ENCODE measurements at regions not wholly inside any gene's neighbourhood (a gene's known extent, or its start where the extent isn't known, plus 50 kb on each side); places are given as distances from the start of the nearest gene placed in this dataset.

DNA sequence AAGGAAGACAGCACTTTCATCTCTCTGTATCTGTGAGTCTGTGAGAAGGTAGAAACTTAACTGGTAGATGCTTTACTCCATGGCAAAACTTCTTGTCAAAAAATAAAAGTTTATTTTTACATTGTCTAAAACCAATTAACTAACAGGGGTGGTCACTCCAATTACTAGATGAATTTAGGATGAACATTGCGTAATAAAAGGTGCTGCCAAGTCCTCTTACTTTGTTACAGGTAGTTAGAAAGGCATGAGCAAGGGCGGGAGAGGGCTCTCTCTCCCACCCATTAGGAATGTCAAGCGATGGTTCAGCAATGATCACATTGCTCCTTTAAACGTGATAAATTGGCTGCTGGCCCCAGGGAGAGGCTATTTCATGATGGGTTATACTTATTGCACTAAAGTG, 512.3 kb downstream of the SLITRK5 start:
- no peak for TF ChIP-seq POLR2A (IDR thresholded peaks at IDR 0.05)
- TF ChIP-seq POLR2AphosphoS5 (IDR thresholded peaks at IDR 0.05) = no peak
- TF ChIP-seq, protein P1, sequence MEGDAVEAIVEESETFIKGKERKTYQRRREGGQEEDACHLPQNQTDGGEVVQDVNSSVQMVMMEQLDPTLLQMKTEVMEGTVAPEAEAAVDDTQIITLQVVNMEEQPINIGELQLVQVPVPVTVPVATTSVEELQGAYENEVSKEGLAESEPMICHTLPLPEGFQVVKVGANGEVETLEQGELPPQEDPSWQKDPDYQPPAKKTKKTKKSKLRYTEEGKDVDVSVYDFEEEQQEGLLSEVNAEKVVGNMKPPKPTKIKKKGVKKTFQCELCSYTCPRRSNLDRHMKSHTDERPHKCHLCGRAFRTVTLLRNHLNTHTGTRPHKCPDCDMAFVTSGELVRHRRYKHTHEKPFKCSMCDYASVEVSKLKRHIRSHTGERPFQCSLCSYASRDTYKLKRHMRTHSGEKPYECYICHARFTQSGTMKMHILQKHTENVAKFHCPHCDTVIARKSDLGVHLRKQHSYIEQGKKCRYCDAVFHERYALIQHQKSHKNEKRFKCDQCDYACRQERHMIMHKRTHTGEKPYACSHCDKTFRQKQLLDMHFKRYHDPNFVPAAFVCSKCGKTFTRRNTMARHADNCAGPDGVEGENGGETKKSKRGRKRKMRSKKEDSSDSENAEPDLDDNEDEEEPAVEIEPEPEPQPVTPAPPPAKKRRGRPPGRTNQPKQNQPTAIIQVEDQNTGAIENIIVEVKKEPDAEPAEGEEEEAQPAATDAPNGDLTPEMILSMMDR (IDR thresholded peaks at IDR 0.05) = no peak
- H3K36me3 ChIP-seq = no peaks in the 10 kb centered on the region
- H3K27me3 ChIP-seq = no peaks in the 10 kb centered on the region
- intact Hi-C loops (cut with DNase I; ENCODE audit: low total_unique reads) = no loop called here
- no peak overlapping the region for H3K27ac ChIP-seq
- no peaks in the 10 kb centered on the region for H3K4me1 ChIP-seq
- no peak for DNase-seq (ENCODE audit: low spot score in 2 of 2)
- no peak overlapping the region for H3K4me3 ChIP-seq
- no peaks in the 10 kb centered on the region for H3K9me3 ChIP-seq

DNA sequence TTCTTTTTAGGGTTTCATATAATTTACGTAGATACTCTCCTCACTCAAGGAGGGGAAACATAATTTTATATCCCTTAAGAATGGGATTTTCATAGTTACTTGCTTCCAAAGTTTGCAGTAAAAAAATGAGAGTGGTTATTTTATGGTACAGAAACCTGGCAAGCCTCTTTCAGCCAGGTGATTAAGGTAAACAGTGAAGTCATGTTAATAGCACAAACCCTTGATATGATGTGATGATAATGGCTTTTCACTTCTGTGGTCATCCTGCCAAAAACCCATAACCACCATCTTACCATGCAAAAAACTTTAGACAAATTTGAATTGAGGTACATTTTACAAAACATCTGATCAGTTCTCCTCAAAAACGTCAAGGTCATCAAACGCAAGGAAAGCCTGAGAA, 517.8 kb downstream of the SLITRK5 start:
- TF ChIP-seq, protein P1 (IDR thresholded peaks at IDR 0.05) = no peak
- TF ChIP-seq POLR2A (IDR thresholded peaks at IDR 0.05) (no peak), POLR2AphosphoS5 (IDR thresholded peaks at IDR 0.05) (no peak)
- no peaks in the 10 kb centered on the region for H3K27me3 ChIP-seq
- DNase-seq (ENCODE audit: low spot score in 2 of 2) = no peak
- H3K4me3 ChIP-seq = no peak overlapping the region
- H3K27ac ChIP-seq = no peak overlapping the region
- intact Hi-C loops (cut with DNase I; ENCODE audit: low total_unique reads) = no loop called here
- H3K9me3 ChIP-seq = no peaks in the 10 kb centered on the region
- H3K36me3 ChIP-seq = no peaks in the 10 kb centered on the region
- no peaks in the 10 kb centered on the region for H3K4me1 ChIP-seq

DNA sequence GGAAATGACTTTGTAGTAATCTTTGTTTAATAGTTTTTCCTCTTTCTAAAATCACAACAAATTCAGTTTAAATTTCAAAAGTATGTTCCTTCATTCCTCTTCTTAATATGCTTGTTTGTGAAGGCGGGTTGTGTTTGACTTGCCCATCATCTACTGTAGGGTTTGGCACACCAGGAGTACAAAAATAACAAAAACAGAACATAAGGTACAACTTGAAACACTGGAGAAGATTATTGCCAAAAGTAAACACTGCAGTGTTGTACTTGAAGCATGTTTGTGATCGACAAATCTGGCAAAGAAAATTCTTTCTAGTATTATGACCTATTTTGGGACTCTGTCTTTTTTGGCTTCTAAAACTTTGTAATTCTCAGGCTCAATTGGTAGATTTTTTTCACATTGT, 518.6 kb downstream of the SLITRK5 start:
- no peak overlapping the region for H3K27ac ChIP-seq
- no peaks in the 10 kb centered on the region for H3K36me3 ChIP-seq
- intact Hi-C loops (cut with DNase I; ENCODE audit: low total_unique reads) = no loop called here
- no peak for DNase-seq (ENCODE audit: low spot score in 2 of 2)
- TF ChIP-seq POLR2AphosphoS5 (IDR thresholded peaks at IDR 0.05) (no peak), POLR2A (IDR thresholded peaks at IDR 0.05) (no peak)
- TF ChIP-seq, protein P1 (IDR thresholded peaks at IDR 0.05) = no peak
- no peaks in the 10 kb centered on the region for H3K9me3 ChIP-seq
- H3K4me1 ChIP-seq = no peaks in the 10 kb centered on the region
- no peaks in the 10 kb centered on the region for H3K27me3 ChIP-seq
- H3K4me3 ChIP-seq = no peak overlapping the region

DNA sequence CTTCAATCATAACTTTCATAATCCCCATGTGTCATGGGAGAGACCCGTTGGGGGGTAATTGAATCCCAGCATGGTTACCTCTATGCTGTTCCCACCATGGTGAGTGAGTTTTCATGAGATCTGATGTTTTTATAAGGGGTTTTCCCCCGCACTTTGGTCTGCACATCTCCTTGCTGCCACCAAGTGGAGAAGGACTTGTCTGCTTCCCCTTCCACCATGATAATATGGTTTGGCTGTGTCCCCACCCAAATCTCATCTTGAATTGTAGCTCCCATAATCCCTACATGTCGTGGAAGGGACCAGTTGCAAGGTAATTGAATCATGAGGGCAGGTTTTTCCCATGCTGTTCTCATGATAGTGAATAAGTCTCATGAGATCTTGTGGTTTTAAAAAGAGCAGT, 524.9 kb downstream of the SLITRK5 start:
- Histone ChIP-seq H3K9me3 (peaks cover 0 to 3% of the 10 kb centered on the region in 2 donors), H3K4me1 (no peaks in the 10 kb centered on the region), H3K4me3 (no peak overlapping the region), H3K27ac (no peak overlapping the region), H3K27me3 (no peaks in the 10 kb centered on the region), H3K36me3 (no peaks in the 10 kb centered on the region)
- intact Hi-C loops (cut with DNase I; ENCODE audit: low total_unique reads) = no loop called here
- DNase-seq (ENCODE audit: low spot score in 2 of 2) = no peak
- TF ChIP-seq POLR2AphosphoS5 (IDR thresholded peaks at IDR 0.05) = no peak
- no peak for TF ChIP-seq POLR2A (IDR thresholded peaks at IDR 0.05)
- TF ChIP-seq, protein P1 (IDR thresholded peaks at IDR 0.05) = no peak

DNA sequence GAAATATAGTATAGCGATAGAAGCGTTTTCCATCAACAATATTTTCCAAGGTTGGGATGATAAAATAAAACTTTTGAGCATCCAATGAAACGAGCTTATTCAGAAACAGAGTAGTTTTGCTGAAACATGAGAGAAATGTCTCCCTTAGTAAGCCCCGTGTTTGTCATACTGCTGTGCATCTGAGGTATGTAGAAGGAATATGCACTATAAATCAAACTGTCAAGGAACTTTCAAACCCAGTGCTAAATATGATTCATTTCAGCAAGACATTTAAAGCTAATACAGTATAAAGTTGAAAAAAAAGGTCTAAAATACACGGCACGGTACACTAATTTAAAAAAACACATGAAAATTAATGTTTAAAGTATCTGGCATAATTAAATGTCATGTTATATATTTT, 546.2 kb downstream of the SLITRK5 start:
- intact Hi-C loops (cut with DNase I; ENCODE audit: low total_unique reads) = no loop called here
- H3K4me1 ChIP-seq = no peaks in the 10 kb centered on the region

DNA sequence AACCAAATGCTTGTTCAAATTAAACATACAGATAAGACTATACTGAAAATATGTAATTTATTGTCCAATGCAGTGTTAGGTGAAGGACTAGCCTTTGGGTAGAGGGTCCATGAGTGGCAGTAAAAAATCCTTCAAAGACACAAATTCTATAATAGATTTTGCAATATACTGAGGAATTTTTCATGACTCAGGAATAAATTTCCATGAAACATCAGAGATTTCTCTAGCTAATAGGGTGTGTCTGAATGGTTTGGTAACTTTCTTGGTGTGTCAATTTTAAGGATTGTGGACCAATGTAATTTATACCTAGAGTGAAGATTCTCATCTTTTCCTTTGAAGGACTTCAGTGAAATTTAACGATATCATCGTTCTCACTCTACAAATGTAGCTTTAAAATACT, 546.7 kb downstream of the SLITRK5 start:
- H3K27me3 ChIP-seq = no peaks in the 10 kb centered on the region
- TF ChIP-seq POLR2A (IDR thresholded peaks at IDR 0.05) (no peak), POLR2AphosphoS5 (IDR thresholded peaks at IDR 0.05) (no peak)
- TF ChIP-seq, protein P1 (IDR thresholded peaks at IDR 0.05) = no peak
- H3K4me3 ChIP-seq = no peak overlapping the region
- no peaks in the 10 kb centered on the region for H3K9me3 ChIP-seq
- DNase-seq (ENCODE audit: low spot score in 2 of 2) = no peak
- no peaks in the 10 kb centered on the region for H3K4me1 ChIP-seq
- intact Hi-C loops (cut with DNase I; ENCODE audit: low total_unique reads) = no loop called here
- H3K36me3 ChIP-seq = no peaks in the 10 kb centered on the region
- no peak overlapping the region for H3K27ac ChIP-seq

More for the DNA sequence above, 546.2 kb downstream of the SLITRK5 start:
- no peak overlapping the region for H3K27ac ChIP-seq
- no peaks in the 10 kb centered on the region for H3K27me3 ChIP-seq
- H3K36me3 ChIP-seq = no peaks in the 10 kb centered on the region
- no peaks in the 10 kb centered on the region for H3K9me3 ChIP-seq
- H3K4me3 ChIP-seq = no peak overlapping the region
- no peak for TF ChIP-seq POLR2A (IDR thresholded peaks at IDR 0.05)
- TF ChIP-seq POLR2AphosphoS5 (IDR thresholded peaks at IDR 0.05) = no peak
- no peak for DNase-seq (ENCODE audit: low spot score in 2 of 2)
